ENCODE measurements at regions not wholly inside any gene's neighbourhood (a gene's known extent, or its start where the extent isn't known, plus 50 kb on each side); places are given as distances from the start of the nearest gene placed in this dataset.

GRCh38 chr4:160142579-160142978 lies 1039.7 kb downstream of the RAPGEF2 start:
- Histone ChIP-seq H2AFZ (ENCODE audit: low read length) (no peak overlapping the region), H3K79me2 (ENCODE audit: control insufficient read depth, insufficient read depth, low read length) (no peaks in the 10 kb centered on the region), H3K4me3 (replicated peaks in 1 of 4; ENCODE audit: control extremely low read depth in 1 of 4, insufficient read depth in 1 of 4, low read depth in 3 of 4, low read length in 4 of 4) (no peak overlapping the region), H3K4me1 (ENCODE audit: control insufficient read depth, extremely low read depth, insufficient read depth, low read length) (no peaks in the 10 kb centered on the region), H3K9ac (ENCODE audit: insufficient read depth, low read length) (no peak overlapping the region), H3K27me3 (ENCODE audit: control insufficient read depth, insufficient read depth, low read length) (no peaks in the 10 kb centered on the region), H3K9me3 (ENCODE audit: control insufficient read depth, insufficient read depth, low read depth, low read length) (no peaks in the 10 kb centered on the region), H3K27ac (ENCODE audit: insufficient read depth, low read length) (no peak overlapping the region), H3K36me3 (ENCODE audit: control insufficient read depth, insufficient read depth, low read length) (no peaks in the 10 kb centered on the region), H3K4me2 (ENCODE audit: extremely low read depth, insufficient read depth, low read length) (no peak overlapping the region), H4K20me1 (ENCODE audit: control insufficient read depth, extremely low read depth, insufficient read depth, low read length) (no peaks in the 10 kb centered on the region)
- no peak for DNase-seq (ENCODE audit: low read depth in 2 of 2)
- TF ChIP-seq, protein P1, sequence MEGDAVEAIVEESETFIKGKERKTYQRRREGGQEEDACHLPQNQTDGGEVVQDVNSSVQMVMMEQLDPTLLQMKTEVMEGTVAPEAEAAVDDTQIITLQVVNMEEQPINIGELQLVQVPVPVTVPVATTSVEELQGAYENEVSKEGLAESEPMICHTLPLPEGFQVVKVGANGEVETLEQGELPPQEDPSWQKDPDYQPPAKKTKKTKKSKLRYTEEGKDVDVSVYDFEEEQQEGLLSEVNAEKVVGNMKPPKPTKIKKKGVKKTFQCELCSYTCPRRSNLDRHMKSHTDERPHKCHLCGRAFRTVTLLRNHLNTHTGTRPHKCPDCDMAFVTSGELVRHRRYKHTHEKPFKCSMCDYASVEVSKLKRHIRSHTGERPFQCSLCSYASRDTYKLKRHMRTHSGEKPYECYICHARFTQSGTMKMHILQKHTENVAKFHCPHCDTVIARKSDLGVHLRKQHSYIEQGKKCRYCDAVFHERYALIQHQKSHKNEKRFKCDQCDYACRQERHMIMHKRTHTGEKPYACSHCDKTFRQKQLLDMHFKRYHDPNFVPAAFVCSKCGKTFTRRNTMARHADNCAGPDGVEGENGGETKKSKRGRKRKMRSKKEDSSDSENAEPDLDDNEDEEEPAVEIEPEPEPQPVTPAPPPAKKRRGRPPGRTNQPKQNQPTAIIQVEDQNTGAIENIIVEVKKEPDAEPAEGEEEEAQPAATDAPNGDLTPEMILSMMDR (conservative IDR thresholded peaks at IDR 0.05 in 1 of 2, IDR thresholded peaks at IDR 0.05 in 1 of 2; ENCODE audit: low read depth in 1 of 2, low read length in 2 of 2), result no peak
- TF ChIP-seq EZH2 (IDR thresholded peaks at IDR 0.05; ENCODE audit: low read length, missing control alignments), result no peak

DNA sequence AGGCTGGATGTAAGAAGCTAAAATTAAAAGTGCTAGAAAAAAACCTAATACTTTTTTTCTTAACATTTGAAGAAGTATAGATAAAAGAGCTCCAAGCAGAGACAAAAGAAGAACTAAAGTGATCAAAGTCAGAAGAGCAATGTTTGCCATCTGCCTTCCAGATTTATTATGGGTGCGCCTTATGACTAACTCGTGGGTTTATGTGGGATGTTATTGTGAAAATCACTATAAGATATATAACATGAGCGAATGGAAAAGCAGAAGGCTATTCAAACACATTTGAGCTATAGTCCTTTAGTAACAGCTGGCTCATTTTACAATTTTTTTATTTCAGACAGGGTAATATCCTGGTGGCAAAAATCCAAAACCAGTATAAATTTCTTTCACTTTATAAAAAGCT lies 1040.7 kb downstream of the RAPGEF2 start:
- Histone ChIP-seq H3K27me3 (ENCODE audit: control insufficient read depth, insufficient read depth, low read length) (no peaks in the 10 kb centered on the region), H3K4me2 (ENCODE audit: extremely low read depth, insufficient read depth, low read length) (no peak overlapping the region), H3K79me2 (ENCODE audit: control insufficient read depth, insufficient read depth, low read length) (no peaks in the 10 kb centered on the region), H4K20me1 (ENCODE audit: control insufficient read depth, extremely low read depth, insufficient read depth, low read length) (no peaks in the 10 kb centered on the region), H3K4me1 (ENCODE audit: control insufficient read depth, extremely low read depth, insufficient read depth, low read length) (no peaks in the 10 kb centered on the region), H3K9me3 (ENCODE audit: control insufficient read depth, insufficient read depth, low read depth, low read length) (no peaks in the 10 kb centered on the region), H2AFZ (ENCODE audit: low read length) (no peak overlapping the region), H3K27ac (ENCODE audit: insufficient read depth, low read length) (no peak overlapping the region), H3K36me3 (ENCODE audit: control insufficient read depth, insufficient read depth, low read length) (no peaks in the 10 kb centered on the region), H3K9ac (ENCODE audit: insufficient read depth, low read length) (no peak overlapping the region), H3K4me3 (replicated peaks in 1 of 4; ENCODE audit: control extremely low read depth in 1 of 4, insufficient read depth in 1 of 4, low read depth in 3 of 4, low read length in 4 of 4) (no peak overlapping the region)
- TF ChIP-seq, protein P1 (conservative IDR thresholded peaks at IDR 0.05 in 1 of 2, IDR thresholded peaks at IDR 0.05 in 1 of 2; ENCODE audit: low read depth in 1 of 2, low read length in 2 of 2), result no peak
- TF ChIP-seq EZH2 (IDR thresholded peaks at IDR 0.05; ENCODE audit: low read length, missing control alignments), result no peak
- no peak for DNase-seq (ENCODE audit: low read depth in 2 of 2)

DNA sequence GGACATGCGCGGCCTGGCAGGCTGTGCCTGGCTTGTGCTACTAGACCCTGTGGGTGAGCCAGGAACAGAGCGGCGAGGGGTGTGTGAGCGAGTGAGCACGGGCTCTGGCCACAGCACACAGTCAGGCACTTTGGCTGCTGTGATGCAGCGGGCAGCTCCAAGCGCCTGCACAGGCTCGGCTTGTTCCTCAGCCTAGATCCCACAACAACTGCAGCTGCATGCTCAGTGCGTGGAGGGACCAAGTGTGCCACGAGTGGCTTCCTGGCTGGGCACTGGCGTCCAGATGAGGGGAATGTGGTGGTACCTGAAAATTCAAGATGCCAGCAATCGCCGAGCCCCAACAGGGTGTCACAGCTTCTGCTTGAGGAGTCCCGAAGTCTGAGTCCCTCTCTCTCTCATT lies 1056.6 kb downstream of the RAPGEF2 start:
- Histone ChIP-seq H4K20me1 (ENCODE audit: control insufficient read depth, extremely low read depth, insufficient read depth, low read length) (no peaks in the 10 kb centered on the region), H3K27ac (ENCODE audit: insufficient read depth, low read length) (no peak overlapping the region), H3K79me2 (ENCODE audit: control insufficient read depth, insufficient read depth, low read length) (no peaks in the 10 kb centered on the region), H3K27me3 (ENCODE audit: control insufficient read depth, insufficient read depth, low read length) (no peaks in the 10 kb centered on the region), H3K9ac (ENCODE audit: insufficient read depth, low read length) (no peak overlapping the region), H3K9me3 (ENCODE audit: control insufficient read depth, insufficient read depth, low read depth, low read length) (no peaks in the 10 kb centered on the region), H3K36me3 (ENCODE audit: control insufficient read depth, insufficient read depth, low read length) (no peaks in the 10 kb centered on the region), H3K4me2 (ENCODE audit: extremely low read depth, insufficient read depth, low read length) (no peak overlapping the region), H2AFZ (ENCODE audit: low read length) (no peak overlapping the region), H3K4me3 (replicated peaks in 1 of 4; ENCODE audit: control extremely low read depth in 1 of 4, insufficient read depth in 1 of 4, low read depth in 3 of 4, low read length in 4 of 4) (no peak overlapping the region), H3K4me1 (ENCODE audit: control insufficient read depth, extremely low read depth, insufficient read depth, low read length) (no peaks in the 10 kb centered on the region)
- no peak for DNase-seq (ENCODE audit: low read depth in 2 of 2)
- TF ChIP-seq, protein P1 (conservative IDR thresholded peaks at IDR 0.05 in 1 of 2, IDR thresholded peaks at IDR 0.05 in 1 of 2; ENCODE audit: low read depth in 1 of 2, low read length in 2 of 2), result no peak
- TF ChIP-seq EZH2 (IDR thresholded peaks at IDR 0.05; ENCODE audit: low read length, missing control alignments), result no peak

Data from fibroblast of lung (primary cell).